ENCODE measurements at regions not wholly inside any gene's neighbourhood (a gene's known extent, or its start where the extent isn't known, plus 50 kb on each side); places are given as distances from the start of the nearest gene placed in this dataset.
"Not testable (repeated sequence)": the region's sequence is repeated elsewhere in the genome, so short reads cannot be mapped to it uniquely, and the experiment has no call there.

GRCh38 chr6:168913866-168914469 is 339.7 kb downstream of the THBS2 start:
- no peak for ATAC-seq (ENCODE audit: poor library complexity)
- Histone ChIP-seq H3K36me3 (ENCODE audit: insufficient read depth, low read length) (no peaks in the 10 kb centered on the region), H3K4me3 (ENCODE audit: low read length) (no peak overlapping the region), H3K27me3 (ENCODE audit: control insufficient read depth in 1 of 2, insufficient read depth in 2 of 2, low read length in 2 of 2) (no peaks in the 10 kb centered on the region), H3K9me3 (ENCODE audit: control insufficient read depth in 1 of 2, insufficient read depth in 1 of 2, low read length in 2 of 2) (no peaks in the 10 kb centered on the region), H3K27ac (ENCODE audit: low read depth in 1 of 2, low read length in 2 of 2) (no peak overlapping the region), H3K4me1 (ENCODE audit: insufficient read depth, low read length) (no peaks in the 10 kb centered on the region)
- Mint-ChIP-seq H3K27me3 (no peaks in the 10 kb centered on the region), H3K9me3 (no peaks in the 10 kb centered on the region), H3K27ac (no peak overlapping the region), H3K36me3 (ENCODE audit: low read depth) (no peaks in the 10 kb centered on the region), H3K4me1 (ENCODE audit: low read depth) (no peaks in the 10 kb centered on the region), H3K4me3 (no peak overlapping the region)
- TF ChIP-seq CTCF (IDR thresholded peaks at IDR 0.05) = no peak
- intact Hi-C loops (cut with DNase I, micrococcal nuclease) = no loop called here
- ChIA-PET POLR2A (no interaction called here), CTCF (no interaction called here)
- DNase-seq = no peak

- H3K27ac ChIP-seq (ENCODE audit: low read depth in 1 of 2, low read length in 2 of 2); intact Hi-C loops (cut with DNase I, micrococcal nuclease); H3K27me3 ChIP-seq (ENCODE audit: control insufficient read depth in 1 of 2, insufficient read depth in 2 of 2, low read length in 2 of 2); DNase-seq; H3K4me1 Mint-ChIP-seq (ENCODE audit: low read depth); H3K36me3 ChIP-seq (ENCODE audit: insufficient read depth, low read length); H3K27ac Mint-ChIP-seq; CTCF ChIA-PET; H3K9me3 ChIP-seq (ENCODE audit: control insufficient read depth in 1 of 2, insufficient read depth in 1 of 2, low read length in 2 of 2); H3K27me3 Mint-ChIP-seq; ATAC-seq (ENCODE audit: poor library complexity); H3K4me3 Mint-ChIP-seq; H3K4me3 ChIP-seq (ENCODE audit: low read length); H3K36me3 Mint-ChIP-seq (ENCODE audit: low read depth); H3K4me1 ChIP-seq (ENCODE audit: insufficient read depth, low read length); H3K9me3 Mint-ChIP-seq; POLR2A ChIA-PET: not testable (repeated sequence)
These were observed 340.3 kb downstream of the THBS2 start for GRCh38 chr6:168913231-168913865.

GRCh38 chr6:168909288-168909687 is 344.4 kb downstream of the THBS2 start:
- no peak overlapping the region for H3K27ac Mint-ChIP-seq
- intact Hi-C loops (cut with DNase I, micrococcal nuclease) = no loop called here
- no peaks in the 10 kb centered on the region for H3K4me1 Mint-ChIP-seq (ENCODE audit: low read depth)
- no peaks in the 10 kb centered on the region for H3K9me3 Mint-ChIP-seq
- ChIA-PET CTCF (no interaction called here), POLR2A (no interaction called here)
- Histone ChIP-seq H3K4me1 (ENCODE audit: insufficient read depth, low read length) (peaks cover 14% of the 10 kb centered on the region), H3K36me3 (ENCODE audit: insufficient read depth, low read length) (no peaks in the 10 kb centered on the region), H3K9me3 (ENCODE audit: control insufficient read depth in 1 of 2, insufficient read depth in 1 of 2, low read length in 2 of 2) (peaks cover 0 to 6% of the 10 kb centered on the region in 2 experiments), H3K27me3 (ENCODE audit: control insufficient read depth in 1 of 2, insufficient read depth in 2 of 2, low read length in 2 of 2) (peaks cover 0 to 2% of the 10 kb centered on the region in 2 experiments), H3K4me3 (ENCODE audit: low read length) (no peak overlapping the region), H3K27ac (ENCODE audit: low read depth in 1 of 2, low read length in 2 of 2) (no peak overlapping the region)
- no peaks in the 10 kb centered on the region for H3K36me3 Mint-ChIP-seq (ENCODE audit: low read depth)
- H3K4me3 Mint-ChIP-seq = no peak overlapping the region
- TF ChIP-seq CTCF (IDR thresholded peaks at IDR 0.05) = no peak
- DNase-seq (peak in 3 of 14 experiments; percentile 25 to 64 (median 32)), ATAC-seq (ENCODE audit: poor library complexity) (no peak)
- no peaks in the 10 kb centered on the region for H3K27me3 Mint-ChIP-seq

GRCh38 chr6:168908887-168909286 is 344.8 kb downstream of the THBS2 start:
- intact Hi-C loops (cut with DNase I, micrococcal nuclease) = no loop called here
- no peak overlapping the region for H3K27ac Mint-ChIP-seq
- H3K36me3 Mint-ChIP-seq (ENCODE audit: low read depth) = no peaks in the 10 kb centered on the region
- H3K9me3 Mint-ChIP-seq = no peaks in the 10 kb centered on the region
- Histone ChIP-seq H3K4me3 (ENCODE audit: low read length) (no peak overlapping the region), H3K9me3 (ENCODE audit: control insufficient read depth in 1 of 2, insufficient read depth in 1 of 2, low read length in 2 of 2) (peaks cover 0 to 6% of the 10 kb centered on the region in 2 experiments), H3K4me1 (ENCODE audit: insufficient read depth, low read length) (peaks cover 14% of the 10 kb centered on the region), H3K27ac (ENCODE audit: low read depth in 1 of 2, low read length in 2 of 2) (no peak overlapping the region), H3K27me3 (ENCODE audit: control insufficient read depth in 1 of 2, insufficient read depth in 2 of 2, low read length in 2 of 2) (peaks cover 0 to 2% of the 10 kb centered on the region in 2 experiments), H3K36me3 (ENCODE audit: insufficient read depth, low read length) (no peaks in the 10 kb centered on the region)
- no peaks in the 10 kb centered on the region for H3K27me3 Mint-ChIP-seq
- no peak overlapping the region for H3K4me3 Mint-ChIP-seq
- POLR2A ChIA-PET = no interaction called here
- TF ChIP-seq CTCF (IDR thresholded peaks at IDR 0.05) = no peak
- CTCF ChIA-PET = no interaction called here
- no peaks in the 10 kb centered on the region for H3K4me1 Mint-ChIP-seq (ENCODE audit: low read depth)
- ATAC-seq (ENCODE audit: poor library complexity) = no peak
- DNase-seq = no peak
